Activated T-helper 2 cell treated with anti-CD3 and anti-CD28 coated beads, Interferon-gamma antibody, Interleukin-2, Interleukin-4, amounts not matched to agents 10 μg/mL and 5 μg/mL and 100 μg/mL, durations not matched to agents 14 hours and 24 hours and 36 hours (primary cell): ENCODE measurements at regions not wholly inside any gene's neighbourhood (a gene's known extent, or its start where the extent isn't known, plus 50 kb on each side); places are given as distances from the start of the nearest gene placed in this dataset.

ENCODE experiments used
- DNase-seq: peaks from one replicate; pipeline ENCODE4 v3.0.0; 2021; ENCODE audit warnings: low spot score
- H3K27ac Mint-ChIP-seq: one replicate; pipeline ENCODE4 v1.8.0; 2021; ENCODE audit warnings: mixed read lengths
- H3K27me3 Mint-ChIP-seq: one replicate; pipeline ENCODE4 v1.8.0; 2021; ENCODE audit warnings: low read depth, mixed read lengths
- H3K36me3 Mint-ChIP-seq: one replicate; pipeline ENCODE4 v1.8.0; 2021; ENCODE audit warnings: low read depth, mixed read lengths
- H3K4me1 Mint-ChIP-seq: one replicate; pipeline ENCODE4 v1.8.0; 2021; ENCODE audit warnings: low read depth, mixed read lengths
- H3K4me3 Mint-ChIP-seq: one replicate; pipeline ENCODE4 v1.8.0; 2021; ENCODE audit warnings: low read depth, mild to moderate bottlenecking, moderate library complexity, mixed read lengths
- H3K9me3 Mint-ChIP-seq: one replicate; pipeline ENCODE4 v1.8.0; 2021; ENCODE audit warnings: mixed read lengths
- intact Hi-C: fragments of 100-400 bp; cut with micrococcal nuclease; formaldehyde crosslinking; loops from one replicate; pipeline ENCODE4 v1.15.1; 2023

- H3K27ac Mint-ChIP-seq: no peak overlapping the region
- H3K4me1 Mint-ChIP-seq: no peaks in the 10 kb centered on the region
- H3K4me3 Mint-ChIP-seq: no peak overlapping the region
- H3K27me3 Mint-ChIP-seq: no peaks in the 10 kb centered on the region
- no peak for DNase-seq
- no peaks in the 10 kb centered on the region for H3K9me3 Mint-ChIP-seq
- no peaks in the 10 kb centered on the region for H3K36me3 Mint-ChIP-seq
- intact Hi-C loops: no loop called here
These were observed 158.6 kb upstream of the GLI3 start for GRCh38 chr7:42395607-42396006.

GRCh38 chr7:42392826-42393225 lies 155.8 kb upstream of the GLI3 start:
- H3K27me3 Mint-ChIP-seq: no peaks in the 10 kb centered on the region
- H3K36me3 Mint-ChIP-seq: no peaks in the 10 kb centered on the region
- DNase-seq: no peak
- no peak overlapping the region for H3K4me3 Mint-ChIP-seq
- H3K27ac Mint-ChIP-seq: no peak overlapping the region
- H3K4me1 Mint-ChIP-seq: no peaks in the 10 kb centered on the region
- intact Hi-C loops: no loop called here
- no peaks in the 10 kb centered on the region for H3K9me3 Mint-ChIP-seq

- H3K4me1 Mint-ChIP-seq: no peaks in the 10 kb centered on the region
- DNase-seq: no peak
- no peaks in the 10 kb centered on the region for H3K9me3 Mint-ChIP-seq
- H3K36me3 Mint-ChIP-seq: no peaks in the 10 kb centered on the region
- H3K27ac Mint-ChIP-seq: no peak overlapping the region
- intact Hi-C loops: no loop called here
- no peak overlapping the region for H3K4me3 Mint-ChIP-seq
- no peaks in the 10 kb centered on the region for H3K27me3 Mint-ChIP-seq
These were observed 152.7 kb upstream of the GLI3 start for GRCh38 chr7:42389697-42390096.

- Mint-ChIP-seq H3K9me3 (no peaks in the 10 kb centered on the region), H3K36me3 (no peaks in the 10 kb centered on the region), H3K4me1 (no peaks in the 10 kb centered on the region), H3K4me3 (no peak overlapping the region), H3K27me3 (no peaks in the 10 kb centered on the region), H3K27ac (no peak overlapping the region)
- no peak for DNase-seq
- intact Hi-C loops: no loop called here
These were observed 148.9 kb upstream of the GLI3 start for GRCh38 chr7:42385912-42386311.

- Mint-ChIP-seq H3K4me1 (no peaks in the 10 kb centered on the region), H3K27ac (no peak overlapping the region), H3K4me3 (no peak overlapping the region), H3K27me3 (no peaks in the 10 kb centered on the region), H3K9me3 (no peaks in the 10 kb centered on the region), H3K36me3 (no peaks in the 10 kb centered on the region)
- DNase-seq: no peak
- intact Hi-C loops: no loop called here
These were observed 144.2 kb upstream of the GLI3 start for GRCh38 chr7:42381161-42381560.

GRCh38 chr7:42380401-42380800 lies 143.4 kb upstream of the GLI3 start:
- H3K27ac Mint-ChIP-seq: no peak overlapping the region
- no peak overlapping the region for H3K4me3 Mint-ChIP-seq
- no peak for DNase-seq
- H3K9me3 Mint-ChIP-seq: no peaks in the 10 kb centered on the region
- H3K36me3 Mint-ChIP-seq: no peaks in the 10 kb centered on the region
- intact Hi-C loops: no loop called here
- no peaks in the 10 kb centered on the region for H3K27me3 Mint-ChIP-seq
- H3K4me1 Mint-ChIP-seq: no peaks in the 10 kb centered on the region

GRCh38 chr7:42378149-42378548 lies 141.1 kb upstream of the GLI3 start:
- Mint-ChIP-seq H3K4me3 (no peak overlapping the region), H3K4me1 (no peaks in the 10 kb centered on the region), H3K9me3 (no peaks in the 10 kb centered on the region), H3K27ac (no peak overlapping the region), H3K27me3 (no peaks in the 10 kb centered on the region), H3K36me3 (no peaks in the 10 kb centered on the region)
- no peak for DNase-seq
- intact Hi-C loops: no loop called here

- Mint-ChIP-seq H3K36me3 (no peaks in the 10 kb centered on the region), H3K27ac (no peak overlapping the region), H3K4me3 (no peak overlapping the region), H3K4me1 (no peaks in the 10 kb centered on the region), H3K27me3 (no peaks in the 10 kb centered on the region), H3K9me3 (peaks cover 8% of the 10 kb centered on the region)
- no peak for DNase-seq
- intact Hi-C loops: no loop called here
These were observed 136.3 kb upstream of the GLI3 start for GRCh38 chr7:42373285-42373684.

- Mint-ChIP-seq H3K4me1 (no peaks in the 10 kb centered on the region), H3K36me3 (no peaks in the 10 kb centered on the region), H3K27ac (no peak overlapping the region), H3K27me3 (no peaks in the 10 kb centered on the region), H3K4me3 (no peak overlapping the region), H3K9me3 (peaks cover 13% of the 10 kb centered on the region)
- intact Hi-C loops: no loop called here
- no peak for DNase-seq
These were observed 135.5 kb upstream of the GLI3 start for GRCh38 chr7:42372479-42372878.

GRCh38 chr7:42359946-42360345 lies 122.9 kb upstream of the GLI3 start:
- no peak overlapping the region for H3K27ac Mint-ChIP-seq
- intact Hi-C loops: no loop called here

GRCh38 chr7:42351316-42351935 lies 114.4 kb upstream of the GLI3 start:
- DNase-seq: no peak
- Mint-ChIP-seq H3K27me3 (no peaks in the 10 kb centered on the region), H3K36me3 (no peaks in the 10 kb centered on the region), H3K4me1 (no peaks in the 10 kb centered on the region), H3K4me3 (no peak overlapping the region), H3K9me3 (no peaks in the 10 kb centered on the region), H3K27ac (no peak overlapping the region)
- intact Hi-C loops: no loop called here

More at GRCh38 chr7:42359946-42360345, 122.9 kb upstream of the GLI3 start:
- Mint-ChIP-seq H3K4me3 (no peak overlapping the region), H3K4me1 (no peaks in the 10 kb centered on the region), H3K27me3 (no peaks in the 10 kb centered on the region), H3K36me3 (no peaks in the 10 kb centered on the region), H3K9me3 (peaks cover 18% of the 10 kb centered on the region)
- DNase-seq: no peak

GRCh38 chr7:42350801-42351200 lies 113.8 kb upstream of the GLI3 start:
- Mint-ChIP-seq H3K9me3 (no peaks in the 10 kb centered on the region), H3K27me3 (no peaks in the 10 kb centered on the region), H3K36me3 (no peaks in the 10 kb centered on the region), H3K4me3 (no peak overlapping the region), H3K4me1 (no peaks in the 10 kb centered on the region), H3K27ac (no peak overlapping the region)
- DNase-seq: no peak
- intact Hi-C loops: no loop called here

GRCh38 chr7:42348631-42349030 lies 111.6 kb upstream of the GLI3 start:
- H3K27me3 Mint-ChIP-seq: no peaks in the 10 kb centered on the region
- intact Hi-C loops: no loop called here
- no peaks in the 10 kb centered on the region for H3K9me3 Mint-ChIP-seq
- no peak overlapping the region for H3K4me3 Mint-ChIP-seq
- H3K27ac Mint-ChIP-seq: no peak overlapping the region
- no peaks in the 10 kb centered on the region for H3K4me1 Mint-ChIP-seq
- H3K36me3 Mint-ChIP-seq: no peaks in the 10 kb centered on the region
- no peak for DNase-seq

- Mint-ChIP-seq H3K9me3 (no peaks in the 10 kb centered on the region), H3K4me3 (no peak overlapping the region), H3K27me3 (no peaks in the 10 kb centered on the region), H3K4me1 (no peaks in the 10 kb centered on the region), H3K27ac (no peak overlapping the region), H3K36me3 (no peaks in the 10 kb centered on the region)
- DNase-seq: no peak
- intact Hi-C loops: no loop called here
These were observed 111.1 kb upstream of the GLI3 start for GRCh38 chr7:42348071-42348470.
